WERI-Rb-1 (cell line): ENCODE measurements at regions not wholly inside any gene's neighbourhood (a gene's known extent, or its start where the extent isn't known, plus 50 kb on each side); places are given as distances from the start of the nearest gene placed in this dataset.
"Not testable (repeated sequence)": the region's sequence is repeated elsewhere in the genome, so short reads cannot be mapped to it uniquely, and the experiment has no call there.

ENCODE experiments used
- DNase-seq: peaks from one replicate; pipeline ENCODE4 v3.0.0-alpha.2; 2020
- H3K27ac ChIP-seq: fragments of 250-450 bp; sonication (Bioruptor Pico); 2 replicates; pipeline ENCODE4 v1.5.1; 2020; ENCODE audit warnings: mild to moderate bottlenecking, moderate library complexity
- H3K27me3 ChIP-seq: fragments of 250-450 bp; sonication (Bioruptor Pico); 2 replicates; pipeline ENCODE4 v1.5.1; 2021; ENCODE audit warnings: mild to moderate bottlenecking, low read depth, moderate library complexity; ENCODE audit not compliant: insufficient read depth, severe bottlenecking
- H3K36me3 ChIP-seq: fragments of 250-450 bp; sonication (Bioruptor Pico); 2 replicates; pipeline ENCODE4 v1.5.1; 2020; ENCODE audit warnings: mild to moderate bottlenecking, moderate library complexity
- H3K4me3 ChIP-seq: 2 replicates; pipeline ENCODE4 v1.5.1; 2011; ENCODE audit warnings: low read depth, mild to moderate bottlenecking, control low read depth, low read length
- H3K9me3 ChIP-seq: fragments of 250-450 bp; sonication (Bioruptor Pico); 2 replicates; pipeline ENCODE4 v1.5.1; 2021; ENCODE audit warnings: mild to moderate bottlenecking, moderate library complexity; ENCODE audit not compliant: severe bottlenecking
- TF ChIP-seq, protein P1 (sequence below): IDR thresholded peaks from 2 replicates; pipeline ENCODE4 v1.5.1; 2011; ENCODE audit warnings: low read depth, mild to moderate bottlenecking, control low read depth, inconsistent platforms, low read length

- TF ChIP-seq, protein P1, sequence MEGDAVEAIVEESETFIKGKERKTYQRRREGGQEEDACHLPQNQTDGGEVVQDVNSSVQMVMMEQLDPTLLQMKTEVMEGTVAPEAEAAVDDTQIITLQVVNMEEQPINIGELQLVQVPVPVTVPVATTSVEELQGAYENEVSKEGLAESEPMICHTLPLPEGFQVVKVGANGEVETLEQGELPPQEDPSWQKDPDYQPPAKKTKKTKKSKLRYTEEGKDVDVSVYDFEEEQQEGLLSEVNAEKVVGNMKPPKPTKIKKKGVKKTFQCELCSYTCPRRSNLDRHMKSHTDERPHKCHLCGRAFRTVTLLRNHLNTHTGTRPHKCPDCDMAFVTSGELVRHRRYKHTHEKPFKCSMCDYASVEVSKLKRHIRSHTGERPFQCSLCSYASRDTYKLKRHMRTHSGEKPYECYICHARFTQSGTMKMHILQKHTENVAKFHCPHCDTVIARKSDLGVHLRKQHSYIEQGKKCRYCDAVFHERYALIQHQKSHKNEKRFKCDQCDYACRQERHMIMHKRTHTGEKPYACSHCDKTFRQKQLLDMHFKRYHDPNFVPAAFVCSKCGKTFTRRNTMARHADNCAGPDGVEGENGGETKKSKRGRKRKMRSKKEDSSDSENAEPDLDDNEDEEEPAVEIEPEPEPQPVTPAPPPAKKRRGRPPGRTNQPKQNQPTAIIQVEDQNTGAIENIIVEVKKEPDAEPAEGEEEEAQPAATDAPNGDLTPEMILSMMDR: no peak
- H3K27ac ChIP-seq: no peak overlapping the region
- H3K36me3 ChIP-seq: no peaks in the 10 kb centered on the region
- DNase-seq: no peak
- H3K9me3 ChIP-seq: no peaks in the 10 kb centered on the region
- no peak overlapping the region for H3K4me3 ChIP-seq
- no peaks in the 10 kb centered on the region for H3K27me3 ChIP-seq
These were observed 186.8 kb upstream of the SESN3 start for GRCh38 chr11:95417832-95418231.

GRCh38 chr11:95415837-95416304 lies 184.9 kb upstream of the SESN3 start:
- Histone ChIP-seq H3K36me3 (no peaks in the 10 kb centered on the region), H3K27ac (no peak overlapping the region), H3K27me3 (no peaks in the 10 kb centered on the region), H3K4me3 (no peak overlapping the region), H3K9me3 (no peaks in the 10 kb centered on the region)
- no peak for DNase-seq
- TF ChIP-seq, protein P1: no peak

GRCh38 chr11:95414217-95414616 lies 183.2 kb upstream of the SESN3 start:
- H3K36me3 ChIP-seq: no peaks in the 10 kb centered on the region
- no peak for DNase-seq
- H3K9me3 ChIP-seq: no peaks in the 10 kb centered on the region
- no peak overlapping the region for H3K27ac ChIP-seq
- TF ChIP-seq, protein P1: no peak
- H3K4me3 ChIP-seq: no peak overlapping the region
- H3K27me3 ChIP-seq: no peaks in the 10 kb centered on the region

GRCh38 chr11:95413761-95414160 lies 182.8 kb upstream of the SESN3 start:
- H3K4me3 ChIP-seq: no peak overlapping the region
- no peaks in the 10 kb centered on the region for H3K27me3 ChIP-seq
- no peaks in the 10 kb centered on the region for H3K9me3 ChIP-seq
- TF ChIP-seq, protein P1: no peak
- no peak overlapping the region for H3K27ac ChIP-seq
- no peaks in the 10 kb centered on the region for H3K36me3 ChIP-seq
- DNase-seq: no peak

DNA sequence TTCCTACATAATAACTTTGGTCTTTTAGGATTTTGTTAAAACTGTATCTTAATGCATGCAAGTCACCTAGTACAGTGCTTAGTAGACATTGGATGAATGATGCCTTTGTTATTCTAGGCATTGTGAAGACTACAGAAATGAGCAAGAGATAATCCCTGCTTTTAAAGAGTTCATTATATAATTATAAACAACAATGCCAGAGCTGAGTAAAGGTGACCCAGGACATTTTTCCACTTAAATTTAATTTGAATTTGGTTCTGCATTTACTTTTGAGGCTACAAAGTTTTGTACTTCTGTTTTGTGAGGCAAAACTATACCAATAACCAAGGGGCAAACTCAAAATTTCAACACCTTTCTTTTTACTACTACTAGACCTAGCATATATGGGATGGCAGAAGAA lies 182.0 kb upstream of the SESN3 start:
- no peaks in the 10 kb centered on the region for H3K9me3 ChIP-seq
- TF ChIP-seq, protein P1: no peak
- no peak overlapping the region for H3K27ac ChIP-seq
- H3K4me3 ChIP-seq: no peak overlapping the region
- DNase-seq: no peak
- H3K27me3 ChIP-seq: no peaks in the 10 kb centered on the region
- H3K36me3 ChIP-seq: no peaks in the 10 kb centered on the region

DNA sequence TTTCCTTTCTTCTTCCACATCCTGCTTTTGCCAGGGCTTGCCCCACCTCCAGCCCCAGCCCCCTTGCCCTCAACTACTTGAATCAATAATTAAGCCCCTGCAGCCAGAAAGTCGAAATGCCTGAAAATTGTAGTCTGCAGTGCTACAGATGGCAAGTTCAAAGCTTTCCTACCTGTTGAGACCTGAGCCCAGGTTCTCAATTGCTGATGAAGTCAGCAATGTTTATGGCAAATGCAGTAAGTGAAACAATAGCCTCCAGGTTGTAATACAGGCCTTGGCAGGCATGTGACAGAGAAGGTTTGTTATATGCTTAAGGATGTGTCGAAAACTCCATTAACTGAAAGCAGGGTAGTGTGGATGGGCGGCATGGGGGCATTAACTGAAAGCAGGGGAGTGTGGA lies 181.1 kb upstream of the SESN3 start:
- no peaks in the 10 kb centered on the region for H3K36me3 ChIP-seq
- TF ChIP-seq, protein P1: no peak
- H3K27me3 ChIP-seq: no peaks in the 10 kb centered on the region
- H3K4me3 ChIP-seq: no peak overlapping the region
- no peaks in the 10 kb centered on the region for H3K9me3 ChIP-seq
- H3K27ac ChIP-seq: no peak overlapping the region
- DNase-seq: no peak

DNA sequence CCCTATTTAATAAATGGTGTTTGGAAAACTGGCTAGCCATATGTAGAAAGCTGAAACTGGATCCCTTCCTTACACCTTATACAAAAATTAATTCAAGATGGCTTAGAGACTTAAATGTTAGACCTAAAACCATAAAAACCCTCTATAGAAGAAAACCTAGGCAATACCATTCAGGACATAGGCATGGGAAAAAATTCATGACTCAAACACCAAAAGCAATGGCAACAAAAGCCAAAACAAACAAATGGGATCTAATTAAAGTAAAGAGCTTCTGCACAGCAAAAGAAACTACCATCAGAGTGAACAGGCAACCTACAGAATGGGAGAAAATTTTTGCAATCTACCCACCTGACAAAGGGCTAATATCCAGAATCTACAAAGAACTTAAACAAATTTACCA lies 179.7 kb upstream of the SESN3 start:
- not testable (repeated sequence) for H3K9me3 ChIP-seq, H3K27ac ChIP-seq, DNase-seq, H3K36me3 ChIP-seq, H3K4me3 ChIP-seq, H3K27me3 ChIP-seq
